Activated CD4-positive, alpha-beta T cell treated with anti-CD3 and anti-CD28 coated beads, Interleukin-2, Interleukin-4, amounts not matched to agents 100 ng/mL and 50 ng/mL, durations not matched to agents 16 hours and 8 hours (primary cell): ENCODE measurements at regions not wholly inside any gene's neighbourhood (a gene's known extent, or its start where the extent isn't known, plus 50 kb on each side); places are given as distances from the start of the nearest gene placed in this dataset.

Experiments
- DNase-seq: peaks from one replicate; pipeline ENCODE4 v3.0.0-alpha.2; 2020; ENCODE audit warnings: low spot score

DNA sequence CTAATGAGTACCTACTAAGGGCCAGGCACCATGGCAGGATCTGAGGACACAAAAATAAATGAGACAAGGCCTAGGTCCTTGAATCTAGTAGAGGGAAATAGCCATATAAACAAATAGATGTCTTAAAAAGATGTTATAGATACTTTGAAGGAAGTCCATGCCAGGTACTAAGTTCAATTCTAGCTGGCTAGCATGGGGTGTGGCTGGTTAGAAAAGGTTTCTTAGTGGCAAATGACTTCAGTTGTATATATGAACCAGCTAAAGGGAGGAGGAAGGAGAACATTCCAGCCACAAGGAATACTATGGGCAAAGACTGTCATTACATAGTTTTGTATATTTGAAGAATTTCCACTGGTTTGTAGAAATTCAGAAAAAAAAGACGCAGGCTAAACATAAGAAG is 133.6 kb upstream of the BMP4 start:
- no peak for DNase-seq

DNA sequence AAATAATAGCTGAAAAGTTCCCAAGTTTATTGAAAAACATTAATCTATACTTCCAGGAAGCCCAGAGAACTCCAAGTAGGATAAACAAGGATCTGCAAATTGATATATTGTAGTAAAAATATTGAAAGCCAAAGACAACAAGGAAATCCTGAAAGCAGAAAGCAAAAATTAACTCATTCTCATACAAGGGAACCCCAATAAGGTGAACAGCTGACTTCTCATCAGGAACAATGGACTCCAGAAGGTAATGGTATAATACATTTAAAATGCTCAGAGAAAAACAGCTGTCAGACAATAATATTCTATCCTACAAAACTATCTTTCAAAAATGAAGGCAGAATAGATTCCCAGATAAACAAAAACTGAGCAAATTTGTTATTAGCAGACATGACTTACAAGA is 138.1 kb upstream of the BMP4 start:
- DNase-seq, result no peak

DNA sequence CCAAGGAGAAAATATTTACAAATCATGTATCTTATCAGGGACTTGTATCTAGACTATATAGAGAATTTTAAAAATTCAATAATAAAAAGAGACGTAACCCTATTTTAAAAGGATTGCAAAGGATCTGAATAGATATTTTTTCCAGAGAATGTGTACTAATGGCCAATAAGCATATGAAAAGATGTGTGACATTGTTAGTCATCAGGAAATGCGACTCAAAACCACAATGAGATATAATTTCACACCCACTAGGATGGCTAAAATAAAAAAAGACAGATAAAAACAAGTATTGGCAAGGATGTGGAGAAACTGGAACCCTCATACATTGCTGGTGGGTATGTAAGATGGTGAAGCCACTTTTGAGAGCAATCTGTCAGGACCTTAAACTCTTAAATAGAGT is 141.9 kb upstream of the BMP4 start:
- DNase-seq, result no peak

DNA sequence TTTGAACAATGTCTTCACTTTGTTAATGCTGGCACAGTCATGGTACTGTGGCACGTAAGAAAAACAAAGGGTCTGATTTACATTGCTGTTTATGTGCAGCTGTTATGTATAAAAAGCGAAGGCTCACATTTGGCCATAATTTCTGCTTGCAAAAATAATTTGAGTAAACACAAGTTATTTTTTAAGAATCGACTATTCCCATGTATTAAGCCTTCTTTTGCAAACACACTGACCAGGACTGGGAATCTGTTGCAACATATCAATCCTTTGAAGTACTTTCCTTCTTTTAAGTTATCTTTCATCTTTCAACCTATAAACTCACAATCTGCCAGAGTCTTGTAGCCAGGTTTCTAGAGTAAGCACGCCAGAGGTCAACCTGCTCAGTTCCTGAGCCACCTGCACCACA is 145.4 kb upstream of the BMP4 start:
- DNase-seq, result no peak

DNA sequence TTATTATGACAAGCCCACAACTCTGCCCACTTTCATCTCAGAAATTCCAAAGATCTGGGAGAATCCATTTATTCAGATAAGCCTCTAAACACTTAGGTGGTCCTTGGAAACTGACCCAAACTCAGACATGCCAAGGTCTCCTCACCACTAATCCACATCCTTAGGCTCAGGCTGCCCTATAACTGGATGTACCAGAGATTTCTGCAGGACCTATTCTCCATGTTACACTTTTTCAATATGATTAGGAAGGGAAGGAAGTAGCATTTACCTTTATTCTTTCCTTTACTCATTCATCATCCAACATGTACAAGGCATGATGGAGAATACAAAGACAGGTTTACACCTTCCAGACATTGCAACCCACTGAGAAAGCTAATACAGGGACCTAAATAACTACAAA is 145.9 kb upstream of the BMP4 start:
- no peak for DNase-seq

DNA sequence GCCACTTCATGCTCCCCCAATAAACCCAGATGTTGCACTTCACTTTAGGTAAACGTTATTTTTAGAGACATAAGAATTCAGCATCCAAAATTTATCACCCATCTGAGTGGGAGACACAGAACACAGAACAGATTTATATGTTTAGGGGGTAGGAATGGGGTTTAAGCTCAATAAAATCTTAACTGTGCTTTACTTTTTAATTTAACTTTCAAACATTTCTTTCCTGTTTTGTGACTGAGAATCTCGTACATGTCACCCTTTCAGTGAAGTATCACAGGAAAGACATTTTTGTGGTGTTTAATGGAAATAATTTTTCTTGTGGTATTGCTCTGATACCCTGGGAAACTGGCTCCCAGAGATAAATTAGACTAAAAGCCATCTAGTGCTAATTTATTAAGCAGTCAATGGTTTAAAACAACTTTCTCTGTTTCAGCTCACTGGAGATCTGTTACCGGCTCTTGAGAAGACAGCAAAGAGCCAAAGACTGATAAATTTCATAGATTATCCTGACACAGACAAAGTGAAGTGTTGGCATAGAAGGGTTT is 148.0 kb upstream of the BMP4 start:
- DNase-seq, result no peak

DNA sequence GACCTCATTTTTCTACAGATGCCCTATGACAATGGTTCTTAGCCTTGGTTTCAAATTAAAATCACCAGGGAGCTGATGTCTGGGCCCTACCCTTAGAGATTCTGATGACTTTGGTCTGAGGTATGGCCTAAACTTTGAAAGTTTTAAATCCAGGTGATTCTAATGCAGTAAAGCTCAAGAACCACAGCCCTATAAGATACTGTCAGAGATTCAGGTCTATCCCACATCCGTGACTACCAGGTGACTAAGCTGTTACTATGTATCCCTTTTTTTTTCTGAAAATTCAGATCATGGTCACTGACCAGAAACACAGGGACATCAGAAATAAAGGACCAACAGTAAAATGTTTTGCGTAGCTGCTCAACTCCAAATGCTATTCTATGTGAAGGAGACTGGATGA is 148.8 kb upstream of the BMP4 start:
- no peak for DNase-seq

DNA sequence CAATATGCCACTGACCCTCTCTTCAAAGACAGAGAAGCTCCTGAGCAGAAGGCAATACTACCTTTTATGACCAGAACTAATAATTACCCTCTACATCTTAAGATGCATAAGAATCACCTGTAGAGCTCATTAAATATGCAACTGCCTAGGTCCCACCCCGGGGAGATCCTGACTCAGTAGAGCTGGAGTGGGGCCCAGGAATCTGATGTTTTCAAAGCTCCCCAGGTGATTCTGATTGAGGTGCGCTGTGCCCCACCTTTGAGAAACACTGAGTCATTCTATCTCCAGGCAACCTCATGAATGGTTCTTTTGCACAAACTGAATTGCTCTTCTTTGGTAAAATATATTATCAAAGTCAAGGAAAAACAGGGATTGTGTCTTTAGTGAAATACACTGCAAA is 149.3 kb upstream of the BMP4 start:
- no peak for DNase-seq

DNA sequence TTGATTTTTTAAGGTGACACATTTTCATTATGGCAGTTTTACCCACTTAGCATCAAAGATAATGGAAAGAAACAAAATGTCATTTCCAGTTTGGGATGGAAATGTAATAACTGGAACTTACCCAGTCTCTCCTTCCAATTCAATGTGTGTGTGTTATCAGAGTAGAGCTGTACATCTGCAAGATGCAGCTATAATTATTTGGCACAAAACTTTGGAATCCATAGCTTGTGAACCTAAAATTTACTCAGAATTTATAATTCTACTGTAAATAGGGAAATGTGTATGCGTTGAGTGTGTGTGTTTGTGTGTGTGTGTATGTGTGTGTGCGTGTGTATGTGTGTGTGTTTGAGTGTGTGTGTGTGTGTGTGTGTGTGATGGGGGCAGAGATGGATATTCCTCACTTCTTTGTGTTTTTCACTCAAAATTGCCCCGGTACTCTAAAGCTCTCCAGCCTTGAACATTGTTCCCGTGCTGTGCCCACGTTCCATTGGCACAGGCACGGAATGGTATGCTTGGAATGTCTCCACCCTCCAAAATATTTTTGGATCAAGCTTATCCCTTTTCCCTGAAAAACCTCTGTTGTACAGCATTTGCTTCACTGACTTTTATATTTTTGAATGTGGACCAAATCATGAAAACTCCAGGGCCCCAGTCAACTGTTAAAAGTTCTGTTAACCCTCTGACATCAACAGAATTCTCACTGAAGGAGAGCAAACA is 150.2 kb upstream of the BMP4 start:
- no peak for DNase-seq

DNA sequence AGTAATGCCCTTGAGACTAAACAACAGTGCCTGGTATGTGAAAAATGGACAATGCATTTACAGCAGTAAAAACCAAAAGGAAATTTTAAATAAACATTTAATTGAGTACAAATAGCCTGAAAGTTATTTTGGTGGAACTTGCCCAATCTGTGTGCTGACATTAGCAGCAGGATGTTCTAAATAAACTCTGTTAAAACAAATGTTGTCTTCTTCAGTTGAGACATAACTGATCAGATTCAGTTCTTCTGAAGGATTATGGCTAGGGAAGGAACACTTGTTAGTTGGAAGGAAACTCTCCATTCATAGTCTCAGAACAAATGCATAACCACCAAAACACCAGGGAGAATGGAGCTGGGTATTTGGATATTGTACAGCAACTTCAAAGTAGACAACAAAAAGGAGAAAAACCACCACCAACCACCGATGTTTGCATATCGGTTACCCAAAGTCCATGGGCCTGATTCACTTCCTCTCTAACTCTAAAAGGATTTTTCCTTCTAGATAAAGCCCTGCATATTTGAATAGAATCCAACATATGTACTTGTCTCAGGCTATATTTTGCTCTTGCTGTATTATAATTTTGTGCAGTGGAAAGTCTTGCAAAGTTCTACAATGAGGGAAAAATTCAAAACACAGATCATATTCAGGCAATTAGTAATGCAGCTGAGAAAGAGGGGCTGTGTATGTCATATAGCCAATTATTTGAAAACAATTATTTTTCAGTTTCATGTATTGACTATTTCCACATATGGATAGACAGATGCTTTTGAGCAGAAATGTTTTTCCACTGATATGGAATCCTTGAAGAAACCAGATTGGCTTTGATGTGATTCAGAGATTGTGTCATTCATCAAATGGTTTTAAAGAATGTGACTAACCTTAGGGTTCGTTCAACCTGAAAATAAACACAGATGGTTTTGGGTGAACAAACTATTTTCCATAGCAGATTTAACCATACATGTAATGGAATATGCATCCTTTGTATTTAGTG is 152.2 kb upstream of the BMP4 start:
- DNase-seq, result no peak

DNA sequence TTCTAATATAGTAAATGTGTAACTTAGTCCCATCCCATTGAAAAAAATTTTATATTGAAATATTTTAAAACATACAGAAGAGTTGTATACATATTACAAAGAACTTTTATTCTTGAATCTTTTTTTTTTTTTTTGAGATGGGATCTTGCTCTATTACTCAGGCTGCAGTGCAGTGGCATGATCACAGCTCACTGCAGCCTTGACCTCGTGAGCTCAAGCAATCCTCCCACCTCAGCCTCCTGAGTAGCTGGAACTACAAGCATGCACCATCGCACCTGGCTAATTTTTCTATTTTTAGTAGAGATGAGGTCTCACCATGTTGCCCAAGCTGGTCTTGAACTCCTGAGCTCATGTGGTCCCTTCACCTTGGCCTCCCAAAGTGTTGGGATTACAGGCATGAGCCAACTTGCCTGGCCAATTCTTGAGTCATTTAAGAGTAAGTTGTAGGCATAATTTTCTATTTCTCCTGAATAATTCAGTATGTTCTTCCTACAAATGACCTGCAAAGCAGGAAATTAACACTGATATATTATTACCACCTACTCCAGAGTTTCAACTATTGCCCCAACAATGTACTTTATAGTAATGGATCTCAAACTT is 153.0 kb upstream of the BMP4 start:
- no peak for DNase-seq

DNA sequence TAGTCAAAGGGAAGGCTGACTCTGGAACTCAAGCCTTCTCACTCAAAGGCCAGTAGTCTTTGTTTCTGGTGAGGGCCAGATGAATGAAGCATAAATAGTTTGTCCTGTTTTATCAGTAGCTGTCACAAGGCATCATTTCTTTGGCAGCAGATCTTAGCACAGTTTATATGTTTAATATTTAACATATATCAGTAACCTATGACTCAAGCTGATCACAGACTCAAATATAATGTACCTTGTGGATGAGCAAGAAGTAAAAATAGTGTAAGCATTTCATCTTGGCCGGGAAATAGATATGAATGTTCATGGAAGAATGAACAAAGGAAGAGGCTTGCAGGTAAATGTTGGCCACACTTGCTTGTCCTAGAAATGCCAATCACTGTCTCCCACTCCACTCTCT is 158.3 kb upstream of the BMP4 start:
- no peak for DNase-seq

DNA sequence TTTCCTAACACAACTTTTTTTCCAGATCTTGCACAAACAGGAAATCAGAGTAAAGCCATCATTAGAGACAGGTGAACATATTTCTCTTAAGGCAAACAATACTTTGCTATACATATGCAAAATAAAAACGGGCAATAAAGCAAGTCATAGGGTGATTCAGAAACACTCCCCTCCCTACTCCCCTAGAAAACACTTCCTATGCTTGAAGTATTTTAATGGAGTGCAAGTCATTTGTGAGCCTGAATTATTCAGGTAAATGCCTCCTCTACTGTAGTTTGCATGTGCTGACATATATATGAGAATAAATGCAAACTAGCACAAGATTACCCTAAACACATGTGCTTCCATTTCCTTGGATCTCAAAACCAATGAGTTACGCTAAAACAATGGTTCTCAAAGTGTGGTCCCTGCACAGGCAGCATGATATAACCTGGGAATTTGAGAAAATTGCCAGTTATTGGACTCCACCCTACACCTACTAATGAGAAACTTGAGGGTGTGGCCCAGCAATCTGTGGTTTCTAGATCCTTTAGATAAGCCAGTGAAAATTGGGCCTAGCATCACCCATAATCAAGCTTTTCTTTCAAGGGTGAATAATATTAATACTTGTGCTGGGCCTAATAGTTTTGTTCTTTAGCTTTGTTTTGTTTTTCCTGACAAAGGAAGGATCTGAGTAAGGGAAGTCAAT is 159.7 kb upstream of the BMP4 start:
- no peak for DNase-seq

DNA sequence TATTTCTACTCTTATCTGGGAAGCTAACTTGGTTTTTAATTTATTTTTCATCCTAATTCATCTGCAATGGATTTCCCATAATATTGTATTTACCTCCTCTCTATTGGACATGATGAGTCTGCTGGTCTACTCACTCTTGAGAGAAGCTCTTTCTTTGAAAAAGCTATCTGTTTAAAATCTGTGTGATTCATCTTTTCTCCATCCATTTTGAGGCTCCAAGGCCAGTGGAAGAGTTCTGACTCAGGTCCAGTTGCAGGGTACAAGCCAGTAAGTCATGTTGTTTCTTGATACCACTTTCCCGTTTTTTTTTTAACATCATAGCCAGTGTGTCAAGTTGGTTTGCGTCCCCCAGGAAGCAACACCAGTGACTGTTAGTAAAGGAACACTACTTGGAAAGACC is 160.3 kb upstream of the BMP4 start:
- DNase-seq, result no peak

DNA sequence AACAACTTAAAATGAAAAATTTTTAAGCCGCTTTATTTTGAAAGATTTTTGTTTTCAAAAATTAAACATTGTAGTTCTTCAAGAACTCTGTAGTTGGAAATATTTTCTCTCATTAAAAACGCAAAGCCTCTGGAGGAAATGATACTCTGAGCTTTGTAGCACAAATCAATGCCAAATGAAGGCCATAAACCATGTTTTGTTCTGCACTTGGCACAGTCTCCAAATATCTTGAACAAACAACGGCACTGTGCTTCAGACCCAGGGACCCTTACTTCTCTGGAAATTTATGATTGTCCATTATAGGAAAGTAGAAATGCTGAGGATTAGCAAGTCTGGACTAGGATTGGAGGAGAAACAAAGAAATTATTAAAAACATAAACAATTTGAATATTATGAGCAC is 160.8 kb upstream of the BMP4 start:
- DNase-seq, result no peak

DNA sequence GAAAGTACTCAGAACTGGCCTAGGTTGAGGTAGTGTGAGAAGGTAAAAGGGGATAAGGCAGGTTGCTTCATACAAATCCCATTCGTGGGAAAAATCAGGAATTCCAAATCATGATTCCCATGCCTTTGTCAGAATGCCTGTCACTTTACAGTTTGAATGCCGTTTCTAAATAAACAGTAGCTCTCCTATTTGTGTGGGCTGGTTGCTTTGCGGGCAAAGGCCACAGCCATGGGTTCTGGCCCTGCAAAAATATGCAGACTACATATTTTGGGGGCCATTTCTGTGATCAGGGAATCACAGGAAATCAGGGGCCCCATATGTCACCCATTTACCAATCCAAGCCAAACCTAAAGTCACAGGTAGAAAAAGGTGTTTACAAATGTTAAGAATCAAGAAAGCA is 161.3 kb upstream of the BMP4 start:
- no peak for DNase-seq

DNA sequence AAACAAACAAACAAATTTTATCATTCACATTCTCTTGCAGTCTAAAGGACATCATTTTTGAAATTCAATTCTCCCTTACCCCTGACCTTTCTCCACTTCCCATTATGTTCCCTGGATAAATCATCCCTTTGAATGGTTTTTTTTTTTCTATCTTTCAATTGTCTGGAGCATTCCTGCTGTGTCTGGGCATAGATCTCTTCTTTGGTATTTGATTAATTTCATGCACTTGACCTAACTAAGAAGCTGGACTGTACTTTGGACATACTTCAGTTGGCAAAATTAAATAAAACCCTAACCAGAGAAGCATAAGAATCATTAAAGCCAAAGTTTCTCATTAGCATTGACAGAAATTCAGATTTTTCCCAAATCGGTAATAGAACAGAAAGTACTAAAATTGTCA is 163.6 kb upstream of the BMP4 start:
- no peak for DNase-seq

DNA sequence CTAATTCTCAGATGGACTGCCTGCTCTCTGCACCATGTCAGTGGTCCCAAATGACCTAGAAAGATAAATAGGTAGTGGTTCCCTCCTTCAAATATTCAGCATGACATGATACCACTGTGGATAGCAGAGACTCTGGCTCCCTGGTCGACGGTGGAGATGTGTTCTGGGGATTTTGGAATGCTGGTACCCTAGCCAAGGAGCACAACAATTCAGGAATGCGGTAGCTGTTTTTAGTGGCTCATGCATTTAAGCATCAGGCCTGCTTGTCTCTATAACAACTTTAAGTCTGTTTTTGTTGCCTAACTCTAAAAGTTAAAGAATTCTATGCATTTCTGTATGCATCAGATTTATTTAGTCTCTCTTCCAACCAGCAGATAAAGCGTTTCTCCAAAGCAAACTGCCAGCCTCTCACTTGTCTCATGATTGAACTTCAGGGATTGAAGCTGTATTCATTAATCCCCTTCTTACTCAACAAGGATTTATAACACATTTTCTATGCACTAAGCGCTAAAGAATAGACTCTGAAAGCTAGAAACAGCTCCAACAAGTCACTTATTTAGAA is 164.9 kb upstream of the BMP4 start:
- no peak for DNase-seq

DNA sequence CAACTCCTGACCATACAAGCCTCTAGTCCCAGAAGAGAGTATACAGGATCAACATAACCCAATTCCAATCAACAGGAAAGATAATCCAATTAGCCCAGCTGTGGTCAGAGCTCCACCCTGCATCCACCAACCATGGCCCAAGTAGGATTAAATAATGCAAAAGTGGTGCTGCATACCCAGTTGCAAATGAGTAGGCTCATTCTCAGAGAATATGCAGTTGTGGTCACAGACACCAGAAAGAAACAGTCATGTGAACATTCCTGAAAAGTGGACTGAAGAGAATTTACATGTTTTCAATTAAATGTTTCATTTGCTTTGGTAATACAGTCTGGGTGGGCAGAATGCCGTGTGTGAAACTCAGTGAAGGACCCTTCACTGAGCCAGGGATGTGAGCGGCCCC is 167.2 kb upstream of the BMP4 start:
- no peak for DNase-seq

DNA sequence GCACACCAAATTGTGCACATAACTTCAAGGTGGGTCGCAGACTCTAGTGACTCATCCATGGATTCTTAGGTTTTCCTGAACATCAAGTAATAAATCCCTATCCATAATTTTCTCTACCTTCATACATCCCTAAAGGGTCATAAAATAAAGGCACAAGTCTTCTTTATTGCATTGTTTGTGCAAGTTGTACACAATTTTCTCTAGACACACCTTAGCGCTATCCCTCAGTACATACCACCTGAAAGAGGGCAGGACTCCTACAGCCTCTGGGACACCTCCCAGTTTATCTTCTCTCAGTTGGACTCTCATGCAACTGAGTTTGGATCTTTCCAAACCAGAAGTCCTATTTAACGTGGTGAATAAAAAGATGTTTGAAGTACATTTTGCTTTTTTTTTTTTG is 168.5 kb upstream of the BMP4 start:
- no peak for DNase-seq

DNA sequence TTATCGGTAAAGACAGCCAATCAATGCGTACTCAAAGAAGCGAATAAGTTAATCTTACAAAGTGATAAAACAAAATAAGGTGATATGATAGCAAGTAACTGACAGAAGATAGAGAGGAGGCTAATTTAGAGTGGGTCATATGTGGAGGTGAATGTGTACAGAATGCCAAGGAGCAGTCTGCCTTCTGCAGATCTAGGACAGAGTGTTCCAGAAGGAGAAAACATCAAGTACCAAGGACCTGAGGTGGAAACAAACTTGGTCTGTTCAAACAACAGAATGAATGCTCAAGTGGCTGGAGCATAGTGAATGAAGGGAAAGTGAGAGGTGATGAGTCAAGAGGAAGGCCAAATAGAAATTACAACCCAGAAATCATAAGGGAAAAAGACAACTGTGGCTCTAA is 170.3 kb upstream of the BMP4 start:
- DNase-seq, result no peak

DNA sequence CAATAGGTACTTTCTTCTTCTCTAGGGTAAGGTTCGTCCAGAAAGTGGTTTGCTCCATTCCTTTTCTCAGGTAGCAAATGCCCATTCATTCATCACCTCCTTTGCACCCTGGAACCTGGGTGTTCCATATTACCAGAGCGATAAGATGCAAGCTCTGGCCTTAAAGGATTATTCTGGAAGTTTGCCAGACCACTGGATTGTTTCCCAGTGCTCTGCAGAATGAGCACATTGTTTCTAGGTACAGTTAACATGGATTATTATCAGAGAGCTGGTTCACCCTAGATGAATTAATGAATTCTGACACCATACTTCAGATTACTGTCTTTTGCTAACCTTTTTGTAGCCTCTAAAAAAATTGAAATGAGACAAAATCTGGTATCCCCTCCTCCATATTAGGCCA is 170.9 kb upstream of the BMP4 start:
- DNase-seq, result no peak
